Cardiac fibroblast (primary cell): ENCODE measurements at regions not wholly inside any gene's neighbourhood (a gene's known extent, or its start where the extent isn't known, plus 50 kb on each side); places are given as distances from the start of the nearest gene placed in this dataset.
"Not testable (repeated sequence)": the region's sequence is repeated elsewhere in the genome, so short reads cannot be mapped to it uniquely, and the experiment has no call there.

Source experiments
- DNase-seq, 2 donors: peaks; one replicate each; pipeline versions ENCODE4 v3.0.0 to v3.0.0-alpha.2; 2010; ENCODE audit warnings: low read depth in 2 of 2
- H3K4me3 ChIP-seq, 2 donors: replicated peaks in 1 of 2; 1 replicate in 1 of 2; 2 replicates in 1 of 2; pipeline ENCODE4 v1.5.1; 2011; ENCODE audit warnings: low read depth in 2 of 2, low read length in 2 of 2, mild to moderate bottlenecking in 2 of 2, moderate library complexity in 1 of 2
- CTCF ChIP-seq: IDR thresholded peaks from one replicate; pipeline ENCODE4 v1.5.1; 2011; ENCODE audit warnings: low read depth, mild to moderate bottlenecking, low read length, inconsistent platforms

- TF ChIP-seq CTCF, result no peak
- H3K4me3 ChIP-seq, result no peak overlapping the region
- DNase-seq, result no peak
These were observed 165.3 kb downstream of the HLX start for GRCh38 chr1:221044538-221044937.

- no peak for DNase-seq
- H3K4me3 ChIP-seq, result no peak overlapping the region
- TF ChIP-seq CTCF, result no peak
These were observed 165.9 kb downstream of the HLX start for GRCh38 chr1:221045151-221045550.

GRCh38 chr1:221045842-221046831, 166.9 kb downstream of the HLX start:
- peak; percentile 32 to 45 for DNase-seq
- TF ChIP-seq CTCF, result no peak
- no peak overlapping the region for H3K4me3 ChIP-seq

- not testable (repeated sequence) for H3K4me3 ChIP-seq, DNase-seq
These were observed 172.1 kb downstream of the HLX start for GRCh38 chr1:221051391-221051790.

- TF ChIP-seq CTCF, result no peak
- H3K4me3 ChIP-seq, result no peak overlapping the region
- DNase-seq, result no peak
These were observed 174.6 kb downstream of the HLX start for GRCh38 chr1:221053889-221054288.

GRCh38 chr1:221059506-221059905, 180.3 kb downstream of the HLX start:
- H3K4me3 ChIP-seq, result no peak overlapping the region
- no peak for TF ChIP-seq CTCF
- DNase-seq, result no peak

GRCh38 chr1:221063651-221064050, 184.4 kb downstream of the HLX start:
- TF ChIP-seq CTCF, result no peak
- H3K4me3 ChIP-seq, result no peak overlapping the region
- no peak for DNase-seq
